ENCODE measurements at regions not wholly inside any gene's neighbourhood (a gene's known extent, or its start where the extent isn't known, plus 50 kb on each side); places are given as distances from the start of the nearest gene placed in this dataset.

GRCh38 chr2:128384446-128384845 is 65.8 kb upstream of the HS6ST1 start:
- no peak for TF ChIP-seq CTCF (conservative IDR thresholded peaks at IDR 0.05; ENCODE audit: low read depth, low read length)
- H3K4me3 ChIP-seq (ENCODE audit: low read depth, low read length): no peak overlapping the region
- DNase-seq (ENCODE audit: low read depth): no peak

GRCh38 chr2:128384956-128385355 is 66.3 kb upstream of the HS6ST1 start:
- DNase-seq (ENCODE audit: low read depth): no peak
- H3K4me3 ChIP-seq (ENCODE audit: low read depth, low read length): no peak overlapping the region

GRCh38 chr2:128385365-128385764 is 66.7 kb upstream of the HS6ST1 start:
- no peak for TF ChIP-seq CTCF (conservative IDR thresholded peaks at IDR 0.05; ENCODE audit: low read depth, low read length)
- no peak for DNase-seq (ENCODE audit: low read depth)
- H3K4me3 ChIP-seq (ENCODE audit: low read depth, low read length): no peak overlapping the region

More at GRCh38 chr2:128384956-128385355, 66.3 kb upstream of the HS6ST1 start:
- no peak for TF ChIP-seq CTCF (conservative IDR thresholded peaks at IDR 0.05; ENCODE audit: low read depth, low read length)

GRCh38 chr2:128386066-128386465 is 67.4 kb upstream of the HS6ST1 start:
- no peak for TF ChIP-seq CTCF (conservative IDR thresholded peaks at IDR 0.05; ENCODE audit: low read depth, low read length)
- no peak overlapping the region for H3K4me3 ChIP-seq (ENCODE audit: low read depth, low read length)
- no peak for DNase-seq (ENCODE audit: low read depth)

- no peak overlapping the region for H3K4me3 ChIP-seq (ENCODE audit: low read depth, low read length)
- TF ChIP-seq CTCF (conservative IDR thresholded peaks at IDR 0.05; ENCODE audit: low read depth, low read length): no peak
- peak; percentile 70 for DNase-seq (ENCODE audit: low read depth)
Observed at GRCh38 chr2:128388499-128388941, 69.9 kb upstream of the HS6ST1 start.

GRCh38 chr2:128389388-128390086 is 70.9 kb upstream of the HS6ST1 start:
- no peak for TF ChIP-seq CTCF (conservative IDR thresholded peaks at IDR 0.05; ENCODE audit: low read depth, low read length)
- DNase-seq (ENCODE audit: low read depth): no peak
- H3K4me3 ChIP-seq (ENCODE audit: low read depth, low read length): no peak overlapping the region

All from choroid plexus epithelial cell (primary cell).